ENCODE measurements at regions not wholly inside any gene's neighbourhood (a gene's known extent, or its start where the extent isn't known, plus 50 kb on each side); places are given as distances from the start of the nearest gene placed in this dataset.

DNA sequence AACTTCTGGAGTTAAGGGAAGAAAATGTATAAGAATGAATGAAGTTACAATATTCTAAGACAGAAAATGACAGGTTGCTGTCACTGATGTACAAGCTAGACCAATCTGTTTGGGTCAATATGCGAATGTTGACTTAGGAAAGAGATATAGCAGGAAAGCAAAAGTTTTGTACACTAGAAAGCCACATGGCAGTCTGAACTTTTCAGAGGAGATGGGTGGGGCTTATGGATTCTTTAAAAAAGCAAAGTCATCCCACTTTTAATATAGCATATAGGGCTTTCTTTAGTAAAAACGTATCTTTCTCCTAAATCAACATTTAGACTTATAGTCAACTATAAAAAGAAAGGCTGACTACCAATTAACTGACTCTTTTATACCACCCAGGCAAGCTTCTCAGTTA is 381.2 kb downstream of the PTPRC start:
- Histone ChIP-seq H3K9me3 (ENCODE audit: low read length) (no peaks in the 10 kb centered on the region), H3K4me2 (ENCODE audit: low read depth, low read length) (no peak overlapping the region), H3K36me3 (replicated peaks in 1 of 2; ENCODE audit: control insufficient read depth in 1 of 2, insufficient read depth in 2 of 2, low read length in 2 of 2) (no peaks in the 10 kb centered on the region), H3K79me2 (ENCODE audit: insufficient read depth, low read length) (no peaks in the 10 kb centered on the region), H2AFZ (ENCODE audit: low read length) (no peak overlapping the region), H3K27ac (ENCODE audit: extremely low read length, insufficient read depth, low read length) (no peak overlapping the region), H4K20me1 (ENCODE audit: insufficient read depth, low read length) (no peaks in the 10 kb centered on the region), H3K9ac (ENCODE audit: insufficient read depth, low read depth, low read length) (no peak overlapping the region), H3K27me3 (ENCODE audit: control insufficient read depth in 1 of 2, insufficient read depth in 2 of 2, low read length in 2 of 2) (no peaks in the 10 kb centered on the region), H3K4me3 (replicated peaks in 1 of 3; ENCODE audit: insufficient read depth in 1 of 3, low read depth in 2 of 3, low read length in 3 of 3) (no peak overlapping the region), H3K4me1 (ENCODE audit: insufficient read depth, low read length) (no peaks in the 10 kb centered on the region)
- CTCF ChIA-PET (ENCODE audit: low intra/inter-chr PET ratio, low total read pairs): no interaction called here
- FAIRE-seq (no peak), DNase-seq (ENCODE audit: low spot score) (no peak), ATAC-seq (no peak)
- in situ Hi-C loops (cut with HindIII; ENCODE audit: extremely low pct_ligation_motif_present, low pct_unique_long_range_greater_than_20kb) (no loop called here), intact Hi-C loops (cut with micrococcal nuclease; ENCODE audit: unreplicated experiment) (no loop called here)
- WGBS (ENCODE audit: low lambda C conversion rate): 0% methylated on average over 2 of the region's 2 CpGs
- POLR2A ChIA-PET: no interaction called here
- BruUV-seq (replicated peaks): no TSS peak
- TF ChIP-seq NONO (IDR thresholded peaks at IDR 0.05) (no peak), NONO (CRISPR knock-in tag; conservative IDR thresholded peaks at IDR 0.05) (no peak), CHD2 (IDR thresholded peaks at IDR 0.05; ENCODE audit: low read depth, low read length) (no peak)

DNA sequence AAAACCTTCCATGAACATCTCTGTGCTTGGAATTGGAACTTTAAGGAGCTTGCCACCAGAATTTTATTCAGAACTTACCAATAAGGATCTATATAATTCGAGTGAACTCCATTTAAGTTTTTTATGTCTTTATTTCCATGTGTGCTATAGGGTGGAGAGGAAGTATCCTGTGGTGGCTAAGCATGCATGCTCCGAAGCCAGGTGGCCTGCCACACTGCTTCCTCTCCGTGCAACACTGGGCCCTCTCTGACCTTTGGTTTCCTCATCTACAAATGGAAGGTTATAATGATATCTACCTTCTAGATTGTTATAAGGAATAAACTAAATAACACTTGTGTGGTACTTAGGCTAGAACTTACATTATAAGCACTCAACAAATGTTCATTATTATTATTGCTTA is 382.1 kb downstream of the PTPRC start:
- no TSS peak for BruUV-seq (replicated peaks)
- no peak for ATAC-seq
- TF ChIP-seq ZNF670 (CRISPR knock-in tag; IDR thresholded peaks at IDR 0.05; ENCODE audit: borderline replicate concordance) (no peak), PCBP2 (optimal IDR thresholded peaks at IDR 0.05; ENCODE audit: low read depth, low read length, poor library complexity, severe bottlenecking) (no peak), NCOA5 (CRISPR knock-in tag; IDR thresholded peaks at IDR 0.05) (no peak), SP5 (CRISPR knock-in tag; IDR thresholded peaks at IDR 0.05; ENCODE audit: borderline replicate concordance, low read depth) (no peak), MLLT10 (CRISPR knock-in tag; IDR thresholded peaks at IDR 0.05) (no peak), ZNF468 (CRISPR knock-in tag; IDR thresholded peaks at IDR 0.05) (no peak)
- TF ChIP-seq, protein P1, sequence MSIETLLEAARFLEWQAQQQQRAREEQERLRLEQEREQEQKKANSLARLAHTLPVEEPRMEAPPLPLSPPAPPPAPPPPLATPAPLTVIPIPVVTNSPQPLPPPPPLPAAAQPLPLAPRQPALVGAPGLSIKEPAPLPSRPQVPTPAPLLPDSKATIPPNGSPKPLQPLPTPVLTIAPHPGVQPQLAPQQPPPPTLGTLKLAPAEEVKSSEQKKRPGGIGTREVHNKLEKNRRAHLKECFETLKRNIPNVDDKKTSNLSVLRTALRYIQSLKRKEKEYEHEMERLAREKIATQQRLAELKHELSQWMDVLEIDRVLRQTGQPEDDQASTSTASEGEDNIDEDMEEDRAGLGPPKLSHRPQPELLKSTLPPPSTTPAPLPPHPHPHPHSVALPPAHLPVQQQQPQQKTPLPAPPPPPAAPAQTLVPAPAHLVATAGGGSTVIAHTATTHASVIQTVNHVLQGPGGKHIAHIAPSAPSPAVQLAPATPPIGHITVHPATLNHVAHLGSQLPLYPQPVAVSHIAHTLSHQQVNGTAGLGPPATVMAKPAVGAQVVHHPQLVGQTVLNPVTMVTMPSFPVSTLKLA (IDR thresholded peaks at IDR 0.05): no peak
- TF ChIP-seq, protein P2, sequence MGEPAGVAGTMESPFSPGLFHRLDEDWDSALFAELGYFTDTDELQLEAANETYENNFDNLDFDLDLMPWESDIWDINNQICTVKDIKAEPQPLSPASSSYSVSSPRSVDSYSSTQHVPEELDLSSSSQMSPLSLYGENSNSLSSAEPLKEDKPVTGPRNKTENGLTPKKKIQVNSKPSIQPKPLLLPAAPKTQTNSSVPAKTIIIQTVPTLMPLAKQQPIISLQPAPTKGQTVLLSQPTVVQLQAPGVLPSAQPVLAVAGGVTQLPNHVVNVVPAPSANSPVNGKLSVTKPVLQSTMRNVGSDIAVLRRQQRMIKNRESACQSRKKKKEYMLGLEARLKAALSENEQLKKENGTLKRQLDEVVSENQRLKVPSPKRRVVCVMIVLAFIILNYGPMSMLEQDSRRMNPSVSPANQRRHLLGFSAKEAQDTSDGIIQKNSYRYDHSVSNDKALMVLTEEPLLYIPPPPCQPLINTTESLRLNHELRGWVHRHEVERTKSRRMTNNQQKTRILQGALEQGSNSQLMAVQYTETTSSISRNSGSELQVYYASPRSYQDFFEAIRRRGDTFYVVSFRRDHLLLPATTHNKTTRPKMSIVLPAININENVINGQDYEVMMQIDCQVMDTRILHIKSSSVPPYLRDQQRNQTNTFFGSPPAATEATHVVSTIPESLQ (CRISPR knock-in tag; conservative IDR thresholded peaks at IDR 0.05): no peak
- TF ChIP-seq, protein P3, sequence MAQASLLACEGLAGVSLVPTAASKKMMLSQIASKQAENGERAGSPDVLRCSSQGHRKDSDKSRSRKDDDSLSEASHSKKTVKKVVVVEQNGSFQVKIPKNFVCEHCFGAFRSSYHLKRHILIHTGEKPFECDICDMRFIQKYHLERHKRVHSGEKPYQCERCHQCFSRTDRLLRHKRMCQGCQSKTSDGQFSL (CRISPR knock-in tag; IDR thresholded peaks at IDR 0.05): no peak
- TF ChIP-seq, protein P4, sequence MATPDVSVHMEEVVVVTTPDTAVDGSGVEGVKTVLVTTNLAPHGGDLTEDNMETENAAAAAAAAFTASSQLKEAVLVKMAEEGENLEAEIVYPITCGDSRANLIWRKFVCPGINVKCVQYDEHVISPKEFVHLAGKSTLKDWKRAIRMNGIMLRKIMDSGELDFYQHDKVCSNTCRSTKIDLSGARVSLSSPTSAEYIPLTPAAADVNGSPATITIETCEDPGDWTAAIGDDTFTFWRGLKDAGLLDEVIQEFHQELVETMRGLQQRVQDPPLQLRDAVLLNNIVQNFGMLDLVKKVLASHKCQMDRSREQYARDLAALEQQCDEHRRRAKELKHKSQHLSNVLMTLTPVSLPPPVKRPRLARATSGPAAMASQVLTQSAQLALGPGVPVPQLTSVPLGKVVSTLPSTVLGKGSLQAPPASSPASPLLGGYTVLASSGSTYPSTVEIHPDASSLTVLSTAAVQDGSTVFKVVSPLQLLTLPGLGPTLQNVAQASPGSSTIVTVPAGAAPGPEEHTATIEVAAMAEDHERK (CRISPR knock-in tag; IDR thresholded peaks at IDR 0.05; ENCODE audit: low read depth): no peak
- TF ChIP-seq, protein P5, sequence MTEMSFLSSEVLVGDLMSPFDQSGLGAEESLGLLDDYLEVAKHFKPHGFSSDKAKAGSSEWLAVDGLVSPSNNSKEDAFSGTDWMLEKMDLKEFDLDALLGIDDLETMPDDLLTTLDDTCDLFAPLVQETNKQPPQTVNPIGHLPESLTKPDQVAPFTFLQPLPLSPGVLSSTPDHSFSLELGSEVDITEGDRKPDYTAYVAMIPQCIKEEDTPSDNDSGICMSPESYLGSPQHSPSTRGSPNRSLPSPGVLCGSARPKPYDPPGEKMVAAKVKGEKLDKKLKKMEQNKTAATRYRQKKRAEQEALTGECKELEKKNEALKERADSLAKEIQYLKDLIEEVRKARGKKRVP (CRISPR knock-in tag; IDR thresholded peaks at IDR 0.05): no peak

More for the DNA sequence above, 382.1 kb downstream of the PTPRC start:
- Histone ChIP-seq H3K27me3 (ENCODE audit: control insufficient read depth in 1 of 2, insufficient read depth in 2 of 2, low read length in 2 of 2) (no peaks in the 10 kb centered on the region), H3K4me3 (replicated peaks in 1 of 3; ENCODE audit: insufficient read depth in 1 of 3, low read depth in 2 of 3, low read length in 3 of 3) (no peak overlapping the region), H3K36me3 (replicated peaks in 1 of 2; ENCODE audit: control insufficient read depth in 1 of 2, insufficient read depth in 2 of 2, low read length in 2 of 2) (no peaks in the 10 kb centered on the region), H3K9me3 (ENCODE audit: low read length) (no peaks in the 10 kb centered on the region), H3K4me1 (ENCODE audit: insufficient read depth, low read length) (no peaks in the 10 kb centered on the region), H3K79me2 (ENCODE audit: insufficient read depth, low read length) (no peaks in the 10 kb centered on the region), H3K4me2 (ENCODE audit: low read depth, low read length) (no peak overlapping the region), H2AFZ (ENCODE audit: low read length) (no peak overlapping the region), H4K20me1 (ENCODE audit: insufficient read depth, low read length) (no peaks in the 10 kb centered on the region), H3K27ac (ENCODE audit: extremely low read length, insufficient read depth, low read length) (no peak overlapping the region), H3K9ac (ENCODE audit: insufficient read depth, low read depth, low read length) (no peak overlapping the region)
- no peak for DNase-seq (ENCODE audit: low spot score)
- POLR2A ChIA-PET: no interaction called here
- 18% methylated on average over 3 of the region's 3 CpGs for WGBS (ENCODE audit: low lambda C conversion rate)
- FAIRE-seq: no peak
- CTCF ChIA-PET (ENCODE audit: low intra/inter-chr PET ratio, low total read pairs): no interaction called here
- intact Hi-C loops (cut with micrococcal nuclease; ENCODE audit: unreplicated experiment) (no loop called here), in situ Hi-C loops (cut with HindIII; ENCODE audit: extremely low pct_ligation_motif_present, low pct_unique_long_range_greater_than_20kb) (no loop called here)
